ENCODE measurements at regions not wholly inside any gene's neighbourhood (a gene's known extent, or its start where the extent isn't known, plus 50 kb on each side); places are given as distances from the start of the nearest gene placed in this dataset.

GRCh38 chr2:217662984-217663602 lies 339.7 kb downstream of the TNS1 start:
- Histone ChIP-seq H3K27me3 (replicated peaks in 1 of 2; ENCODE audit: control insufficient read depth in 2 of 2, insufficient read depth in 2 of 2, low read length in 1 of 2) (peaks cover 0 to 2% of the 10 kb centered on the region in 2 experiments; a peak in 2 of 4 replicates), H3K4me3 (no peak overlapping the region), H3K9me3 (replicated peaks; ENCODE audit: control insufficient read depth, insufficient read depth, low read length) (no peaks in the 10 kb centered on the region), H4K20me1 (ENCODE audit: control insufficient read depth, insufficient read depth) (no peaks in the 10 kb centered on the region), H3K4me2 (ENCODE audit: control insufficient read depth, insufficient read depth) (no peak overlapping the region), H3K79me2 (ENCODE audit: control insufficient read depth, insufficient read depth, low read length) (no peaks in the 10 kb centered on the region), H3K4me1 (ENCODE audit: control insufficient read depth, insufficient read depth, low read length) (no peaks in the 10 kb centered on the region), H3K9ac (ENCODE audit: control insufficient read depth, insufficient read depth, low read length) (no peak overlapping the region), H3K27ac (ENCODE audit: control insufficient read depth, insufficient read depth) (no peak overlapping the region), H3K36me3 (ENCODE audit: control insufficient read depth in 2 of 2, insufficient read depth in 2 of 2, low read length in 1 of 2) (no peaks in the 10 kb centered on the region), H2AFZ (ENCODE audit: control insufficient read depth, low read depth, low read length) (no peak overlapping the region)
- intact Hi-C loops (cut with micrococcal nuclease; ENCODE audit: unreplicated experiment) (no loop called here), in situ Hi-C loops (cut with MboI) (no loop called here)
- ChIA-PET POLR2A (no interaction called here), CTCF (interaction anchor here (0.6 to 4.6 kb wide), 2 partner anchors 12 to 52 kb away, joined by 4 to 19 read pairs; no protein-coding TSS in a partner anchor), RAD21 (ENCODE audit: unreplicated experiment) (no interaction called here), SMC1A (ENCODE audit: uncharacterized antibody, unreplicated experiment) (no interaction called here)
- WGBS (ENCODE audit: insufficient coverage, insufficient replicate concordance, low lambda C conversion rate, missing lambda C conversion rate): 0% methylated on average over 3 of the region's 3 CpGs
- no peak for FAIRE-seq
- no peak for ATAC-seq
- BruUV-seq (replicated peaks): no TSS peak
- DNase-seq (ENCODE audit: low read depth, low spot score): no peak
- no peak for TF ChIP-seq EGR1 (IDR thresholded peaks at IDR 0.05; ENCODE audit: borderline replicate concordance in 1 of 2, low read depth in 2 of 2, low read length in 2 of 2)
- no peak for TF ChIP-seq WRNIP1 (IDR thresholded peaks at IDR 0.05; ENCODE audit: borderline replicate concordance, low read depth, low read length)
- no peak for TF ChIP-seq ELK1 (IDR thresholded peaks at IDR 0.05; ENCODE audit: low read depth, low read length)
- no peak for TF ChIP-seq ZNF384 (IDR thresholded peaks at IDR 0.05; ENCODE audit: borderline replicate concordance, low read depth, low read length)
- no peak for TF ChIP-seq HSF1 (IDR thresholded peaks at IDR 0.05; ENCODE audit: low read depth, low read length)
- no peak for TF ChIP-seq CHD4 (IDR thresholded peaks at IDR 0.05)
- no peak for TF ChIP-seq TBL1XR1 (IDR thresholded peaks at IDR 0.05; ENCODE audit: low read depth, low read length)
- no peak for TF ChIP-seq MAX (IDR thresholded peaks at IDR 0.05; ENCODE audit: low read depth, low read length)
- TF ChIP-seq KLF5 (IDR thresholded peaks at IDR 0.05; ENCODE audit: partially characterized antibody): no peak
- TF ChIP-seq KAT2A (conservative IDR thresholded peaks at IDR 0.05; ENCODE audit: control insufficient read depth, low read depth, low read length): no peak

All from GM12878 (cell line).